ENCODE measurements at regions not wholly inside any gene's neighbourhood (a gene's known extent, or its start where the extent isn't known, plus 50 kb on each side); places are given as distances from the start of the nearest gene placed in this dataset.
A peak's percentile ranks its signal among the peaks of the same experiment; 100 is the strongest.

DNA sequence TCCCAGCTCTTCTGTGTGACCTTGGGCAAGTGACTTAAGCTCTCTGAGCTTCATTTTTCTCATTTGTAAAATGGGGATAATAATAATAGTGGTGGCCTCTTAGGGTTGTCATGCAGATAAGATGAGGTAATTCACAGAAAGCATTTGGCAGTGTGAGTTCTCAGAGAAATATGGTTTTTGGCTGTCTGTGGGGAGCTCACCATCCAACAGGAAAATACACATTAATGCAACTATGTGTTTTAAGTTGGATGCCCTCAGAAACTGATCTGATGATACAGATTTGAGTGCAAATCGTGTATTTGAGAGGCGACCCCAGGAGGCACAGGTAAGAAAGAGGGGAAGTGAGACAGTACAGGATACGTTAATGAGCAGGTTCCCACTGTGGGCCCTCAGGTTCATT is 56.1 kb upstream of the SPRED2 start:
- no peaks in the 10 kb centered on the region for H3K79me2 ChIP-seq (ENCODE audit: control insufficient read depth in 1 of 2, insufficient read depth in 2 of 2, low read length in 2 of 2)
- no peak overlapping the region for H3K4me2 ChIP-seq (ENCODE audit: insufficient read depth in 1 of 2, low read depth in 2 of 2, low read length in 2 of 2)
- no peaks in the 10 kb centered on the region for H3K23me2 ChIP-seq (ENCODE audit: low read depth, low read length)
- H3K4ac ChIP-seq (replicated peaks; ENCODE audit: insufficient read length, low read depth, low read length), result no peak overlapping the region
- H3K14ac ChIP-seq (ENCODE audit: insufficient read length), result no peak overlapping the region
- WGBS, 2 experiments (ENCODE audit: extremely low coverage in 1 of 2, insufficient coverage in 1 of 2, insufficient read length in 1 of 2, insufficient replicate concordance in 2 of 2, low coverage in 1 of 2, low lambda C conversion rate in 2 of 2, missing lambda C conversion rate in 1 of 2), result 83% methylated on average over 3 of the region's 3 CpGs; no CpG with 5 or more reads in 1 of the 2 experiments
- no peak overlapping the region for H2BK12ac ChIP-seq (ENCODE audit: low read depth, low read length)
- no peaks in the 10 kb centered on the region for H3K27me3 ChIP-seq (replicated peaks in 1 of 4; ENCODE audit: control insufficient read depth in 3 of 4, extremely low read depth in 1 of 4, insufficient read depth in 3 of 4, low read length in 3 of 4)
- H3K56ac ChIP-seq (replicated peaks; ENCODE audit: insufficient read length, low read depth, low read length), result no peak overlapping the region
- DNase-seq (ENCODE audit: low read depth in 1 of 2, low spot score in 2 of 2) (no peak), FAIRE-seq (no peak)
- H4K8ac ChIP-seq (ENCODE audit: extremely low read depth, insufficient read depth, low read length), result no peak overlapping the region
- no peak overlapping the region for H4K91ac ChIP-seq (replicated peaks; ENCODE audit: insufficient read length, low read length)
- H3K27ac ChIP-seq (ENCODE audit: low read depth, low read length), result no peak overlapping the region
- no peak overlapping the region for H2BK20ac ChIP-seq (ENCODE audit: low read length)
- TF ChIP-seq ZNF274 (IDR thresholded peaks at IDR 0.05; ENCODE audit: borderline replicate concordance, extremely low read depth, low read length) (peak; percentile 34; the same call in 1 of the 2 replicates), SRF (IDR thresholded peaks at IDR 0.05; ENCODE audit: low read depth, low read length) (no peak)
- no peak overlapping the region for H4K5ac ChIP-seq (ENCODE audit: insufficient read length, low read depth, low read length)
- no peak overlapping the region for H2BK15ac ChIP-seq (ENCODE audit: low read length)
- no peak overlapping the region for H3K18ac ChIP-seq (ENCODE audit: extremely low read depth, low read length)
- no peak overlapping the region for H2AFZ ChIP-seq (ENCODE audit: low read length)
- H3K36me3 ChIP-seq (ENCODE audit: control insufficient read depth in 2 of 4, insufficient read depth in 4 of 4, low read length in 3 of 4), result no peaks in the 10 kb centered on the region
- peaks cover 0 to 7% (median 0%) of the 10 kb centered on the region in 4 experiments; a peak in 1 of 7 replicates for H3K4me1 ChIP-seq (replicated peaks in 1 of 4; ENCODE audit: control insufficient read depth in 3 of 4, insufficient read depth in 4 of 4, low read length in 3 of 4)
- H3K4me3 ChIP-seq (ENCODE audit: extremely low read depth in 1 of 4, insufficient read depth in 2 of 4, low read depth in 3 of 4, low read length in 4 of 4), result no peak overlapping the region
- H4K20me1 ChIP-seq (replicated peaks in 1 of 2; ENCODE audit: control insufficient read depth in 1 of 2, insufficient read depth in 2 of 2, low read length in 2 of 2), result no peaks in the 10 kb centered on the region
- no peak overlapping the region for H2AK5ac ChIP-seq (ENCODE audit: low read depth, low read length)
- no peak overlapping the region for H2BK5ac ChIP-seq (ENCODE audit: low read depth, low read length)
- no peaks in the 10 kb centered on the region for H3K79me1 ChIP-seq (ENCODE audit: low read depth, low read length)
- POLR2A ChIA-PET (ENCODE audit: partially characterized antibody), result no interaction called here
- H2BK120ac ChIP-seq (replicated peaks; ENCODE audit: low read depth, low read length), result no peak overlapping the region
- H3K9me3 ChIP-seq (ENCODE audit: insufficient read depth in 2 of 2, low read depth in 1 of 2, low read length in 1 of 2), result no peaks in the 10 kb centered on the region
- H3K23ac ChIP-seq (ENCODE audit: insufficient read length), result no peak overlapping the region
- CTCF ChIA-PET (ENCODE audit: partially characterized antibody), result interaction anchor here (0.6 to 1.5 kb wide), 2 partner anchors 10 to 218 kb away, joined by 3 read pairs; no protein-coding TSS in a partner anchor
- H3K9ac ChIP-seq (replicated peaks in 1 of 4; ENCODE audit: extremely low read depth in 1 of 4, low read depth in 3 of 4, low read length in 3 of 4), result no peak overlapping the region
